H1 (cell line): ENCODE measurements at regions not wholly inside any gene's neighbourhood (a gene's known extent, or its start where the extent isn't known, plus 50 kb on each side); places are given as distances from the start of the nearest gene placed in this dataset.

Source experiments
- CTCF ChIA-PET: fragments of 300-600 bp; sonication (Branson Sonifier 250); formaldehyde crosslinking; loops from one replicate; lab custom pipeline; 2021; ENCODE audit not compliant: partially characterized antibody; lab: Charles Lee
- POLR2A ChIA-PET: fragments of 300-600 bp; sonication (Branson Sonifier 250); formaldehyde crosslinking; loops from one replicate; lab custom pipeline; 2021; ENCODE audit warnings: inconsistent platforms; ENCODE audit not compliant: partially characterized antibody; lab: Charles Lee
- DNase-seq, 2 experiments: peaks; one replicate each; pipeline versions ENCODE4 v3.0.0 to v3.0.0-alpha.2; 2010 to 2022; ENCODE audit warnings: low spot score in 2 of 2, low read depth in 1 of 2, mixed read lengths in 1 of 2
- FAIRE-seq: peaks from 2 replicates; lab custom pipeline; 2011; peaks lifted over from hg19 to GRCh38; lab: Jason Lieb, UNC
- H2AFZ ChIP-seq: 2 replicates; pipeline ENCODE4 v1.8.1; 2012; ENCODE audit warnings: low read length, inconsistent platforms
- H2AK5ac ChIP-seq: 2 replicates; pipeline ENCODE4 v1.6.1; 2013; ENCODE audit warnings: low read depth, low read length
- H2BK120ac ChIP-seq: replicated peaks from 2 replicates; pipeline ENCODE3; 2013; ENCODE audit warnings: low read depth, low read length, inconsistent platforms
- H2BK12ac ChIP-seq: 2 replicates; pipeline ENCODE4 v1.6.1; 2013; ENCODE audit warnings: low read depth, low read length
- H2BK15ac ChIP-seq: 2 replicates; pipeline ENCODE4 v1.6.1; 2013; ENCODE audit warnings: low read length
- H2BK20ac ChIP-seq: 2 replicates; pipeline ENCODE4 v1.6.1; 2013; ENCODE audit warnings: low read length
- H2BK5ac ChIP-seq: 2 replicates; pipeline ENCODE4 v1.6.1; 2013; ENCODE audit warnings: low read depth, low read length
- H3K14ac ChIP-seq: 2 replicates; pipeline ENCODE4 v1.6.1; 2013; ENCODE audit warnings: inconsistent platforms; ENCODE audit not compliant: insufficient read length
- H3K18ac ChIP-seq: 2 replicates; pipeline ENCODE4 v1.6.1; 2013; ENCODE audit warnings: low read length; ENCODE audit errors: extremely low read depth
- H3K23ac ChIP-seq: 2 replicates; pipeline ENCODE4 v1.6.1; 2013; ENCODE audit warnings: inconsistent platforms; ENCODE audit not compliant: insufficient read length
- H3K23me2 ChIP-seq: 2 replicates; pipeline ENCODE4 v1.6.1; 2013; ENCODE audit warnings: low read depth, low read length
- H3K27ac ChIP-seq: 2 replicates; pipeline ENCODE4 v1.6.1; 2011; ENCODE audit warnings: low read depth, low read length, inconsistent platforms
- H3K27me3 ChIP-seq, 4 experiments: replicated peaks in 1 of 4; 1 replicate in 1 of 4; 2 replicates in 3 of 4; pipeline versions ENCODE4 v1.6.1 to v1.8.1; 2011 to 2013; ENCODE audit warnings: low read length in 3 of 4, mild to moderate bottlenecking in 3 of 4, inconsistent platforms in 2 of 4, mixed read lengths in 2 of 4, moderate library complexity in 1 of 4; ENCODE audit not compliant: control insufficient read depth in 3 of 4, insufficient read depth in 3 of 4; ENCODE audit errors: extremely low read depth in 1 of 4
- H3K36me3 ChIP-seq, 4 experiments: 2 replicates each; pipeline versions ENCODE4 v1.6.1 to v1.8.1; 2011 to 2013; ENCODE audit warnings: mild to moderate bottlenecking in 4 of 4, low read length in 3 of 4, moderate library complexity in 2 of 4, control low read depth in 1 of 4, inconsistent platforms in 1 of 4; ENCODE audit not compliant: insufficient read depth in 4 of 4, control insufficient read depth in 2 of 4
- H3K4ac ChIP-seq: replicated peaks from 2 replicates; pipeline ENCODE3; 2013; ENCODE audit warnings: low read length, low read depth, mixed read lengths, inconsistent platforms; ENCODE audit not compliant: insufficient read length
- H3K4me1 ChIP-seq, 4 experiments: replicated peaks in 1 of 4; 1 replicate in 1 of 4; 2 replicates in 3 of 4; pipeline versions ENCODE4 v1.6.1 to v1.8.1; 2011 to 2013; ENCODE audit warnings: low read length in 3 of 4, inconsistent platforms in 2 of 4, mixed read lengths in 1 of 4; ENCODE audit not compliant: insufficient read depth in 4 of 4, control insufficient read depth in 3 of 4
- H3K4me2 ChIP-seq, 2 experiments: 2 replicates each; pipeline versions ENCODE4 v1.6.1 to v1.8.1; 2011 to 2013; ENCODE audit warnings: low read depth in 2 of 2, low read length in 2 of 2, control low read depth in 1 of 2, inconsistent platforms in 1 of 2, mild to moderate bottlenecking in 1 of 2; ENCODE audit not compliant: insufficient read depth in 1 of 2
- H3K4me3 ChIP-seq, 4 experiments: fragments of 200-600, 300-600 bp in 1 of 4; sonication (generic), shearing (Covaris generic), sonication (Bioruptor Twin) in 1 of 4; 2 replicates each; pipeline versions ENCODE4 v1.5.1 to v1.8.1; 2011 to 2016; ENCODE audit warnings: low read length in 4 of 4, low read depth in 3 of 4, control low read depth in 2 of 4, inconsistent platforms in 2 of 4, mild to moderate bottlenecking in 2 of 4, mixed read lengths in 1 of 4, moderate library complexity in 1 of 4; ENCODE audit not compliant: insufficient read depth in 2 of 4; ENCODE audit errors: extremely low read depth in 1 of 4
- H3K56ac ChIP-seq: replicated peaks from 2 replicates; pipeline ENCODE3; 2013; ENCODE audit warnings: low read depth, mild to moderate bottlenecking, mixed read lengths, low read length, inconsistent platforms; ENCODE audit not compliant: insufficient read length
- H3K79me1 ChIP-seq: 2 replicates; pipeline ENCODE4 v1.6.1; 2013; ENCODE audit warnings: low read depth, low read length, control low read depth
- H3K79me2 ChIP-seq, 2 experiments: 2 replicates each; pipeline versions ENCODE4 v1.6.1 to v1.8.1; 2012 to 2013; ENCODE audit warnings: low read length in 2 of 2, mild to moderate bottlenecking in 2 of 2, inconsistent platforms in 1 of 2; ENCODE audit not compliant: insufficient read depth in 2 of 2, control insufficient read depth in 1 of 2
- H3K9ac ChIP-seq, 4 experiments: replicated peaks in 1 of 4; 1 replicate in 1 of 4; 2 replicates in 3 of 4; pipeline versions ENCODE4 v1.6.1 to v1.8.1; 2011 to 2013; ENCODE audit warnings: low read depth in 3 of 4, low read length in 3 of 4, control low read depth in 2 of 4, mild to moderate bottlenecking in 2 of 4, moderate library complexity in 2 of 4, inconsistent platforms in 1 of 4; ENCODE audit errors: extremely low read depth in 1 of 4
- H3K9me3 ChIP-seq, 2 experiments: 2 replicates each; pipeline versions ENCODE4 v1.6.1 to v1.8.1; 2012 to 2013; ENCODE audit warnings: mild to moderate bottlenecking in 2 of 2, moderate library complexity in 2 of 2, control low read depth in 1 of 2, inconsistent platforms in 1 of 2, low read depth in 1 of 2, low read length in 1 of 2, mixed read lengths in 1 of 2; ENCODE audit not compliant: insufficient read depth in 2 of 2
- H4K20me1 ChIP-seq, 2 experiments: replicated peaks in 1 of 2; 2 replicates each; pipeline versions ENCODE3 to v1.8.1; 2011 to 2013; ENCODE audit warnings: inconsistent platforms in 2 of 2, low read length in 2 of 2, mild to moderate bottlenecking in 1 of 2; ENCODE audit not compliant: insufficient read depth in 2 of 2, control insufficient read depth in 1 of 2
- H4K5ac ChIP-seq: 2 replicates; pipeline ENCODE4 v1.6.1; 2013; ENCODE audit warnings: low read length, low read depth, mixed read lengths, inconsistent platforms; ENCODE audit not compliant: insufficient read length
- H4K8ac ChIP-seq: 2 replicates; pipeline ENCODE4 v1.8.0; 2013; ENCODE audit warnings: mild to moderate bottlenecking, moderate library complexity, low read length, inconsistent platforms; ENCODE audit not compliant: insufficient read depth; ENCODE audit errors: extremely low read depth
- H4K91ac ChIP-seq: replicated peaks from 2 replicates; pipeline ENCODE3; 2013; ENCODE audit warnings: low read length, mixed read lengths, inconsistent platforms; ENCODE audit not compliant: insufficient read length
- BCL11A ChIP-seq, 2 experiments: IDR thresholded peaks; one replicate each; pipeline ENCODE4 v1.6.1; 2011; ENCODE audit warnings: low read depth in 2 of 2, low read length in 2 of 2, mild to moderate bottlenecking in 2 of 2
- CHD2 ChIP-seq: IDR thresholded peaks from 2 replicates; pipeline ENCODE4 v1.6.1; 2012; ENCODE audit warnings: low read length, improper control_type of control experiment
- CREB1 ChIP-seq: IDR thresholded peaks from 2 replicates; pipeline ENCODE4 v1.6.1; 2012; ENCODE audit warnings: inconsistent platforms
- JUN ChIP-seq: IDR thresholded peaks from 2 replicates; pipeline ENCODE4 v1.6.1; 2011; ENCODE audit warnings: low read depth, mild to moderate bottlenecking, improper control_type of control experiment, low read length
- KDM1A ChIP-seq: fragments of 200-600, 300-600 bp; sonication (generic); IDR thresholded peaks from 2 replicates; pipeline ENCODE4 v1.7.1; 2016; ENCODE audit warnings: mild to moderate bottlenecking, low read length, borderline replicate concordance
- SAP30 ChIP-seq: fragments of 300-600 bp; sonication (generic); IDR thresholded peaks from 2 replicates; pipeline ENCODE4 v1.7.1; 2012; ENCODE audit warnings: low read length, moderate library complexity, mild to moderate bottlenecking, inconsistent platforms; ENCODE audit not compliant: insufficient read depth, insufficient replicate concordance
- SP1 ChIP-seq: IDR thresholded peaks from 2 replicates; pipeline ENCODE4 v1.6.1; 2011; ENCODE audit warnings: low read depth, low read length
- SP2 ChIP-seq: IDR thresholded peaks from 2 replicates; pipeline ENCODE4 v1.6.1; 2012; ENCODE audit warnings: mild to moderate bottlenecking, low read length, inconsistent platforms
- TAF1 ChIP-seq: IDR thresholded peaks from 2 replicates; pipeline ENCODE4 v1.6.1; 2011; ENCODE audit warnings: mild to moderate bottlenecking, low read depth, low read length
- TAF7 ChIP-seq: optimal IDR thresholded peaks from 2 replicates; pipeline ENCODE3; 2011; ENCODE audit warnings: low read depth, mild to moderate bottlenecking, inconsistent platforms, low read length, moderate library complexity, borderline replicate concordance
- TCF12 ChIP-seq: IDR thresholded peaks from 2 replicates; pipeline ENCODE4 v1.6.1; 2011; ENCODE audit warnings: low read depth, mild to moderate bottlenecking, low read length
- WGBS, 2 experiments: shearing (Covaris generic) in 1 of 2; methylation state at CpG; one replicate each; pipeline versions ENCODE4 v1.1.6 to v1.1.7; 2013 to 2015; ENCODE audit warnings: low lambda C conversion rate in 2 of 2, mixed read lengths in 2 of 2, inconsistent platforms in 1 of 2, low coverage in 1 of 2, missing lambda C conversion rate in 1 of 2; ENCODE audit not compliant: insufficient replicate concordance in 2 of 2, insufficient coverage in 1 of 2, insufficient read length in 1 of 2; ENCODE audit errors: extremely low coverage in 1 of 2, missing lambda C conversion rate in 1 of 2; 5-methylcytosine and 5-hydroxymethylcytosine counted together
- TF ChIP-seq, protein P1 (sequence below): IDR thresholded peaks from 2 replicates; pipeline ENCODE4 v1.6.1; 2012; ENCODE audit warnings: low read length, inconsistent platforms

DNA sequence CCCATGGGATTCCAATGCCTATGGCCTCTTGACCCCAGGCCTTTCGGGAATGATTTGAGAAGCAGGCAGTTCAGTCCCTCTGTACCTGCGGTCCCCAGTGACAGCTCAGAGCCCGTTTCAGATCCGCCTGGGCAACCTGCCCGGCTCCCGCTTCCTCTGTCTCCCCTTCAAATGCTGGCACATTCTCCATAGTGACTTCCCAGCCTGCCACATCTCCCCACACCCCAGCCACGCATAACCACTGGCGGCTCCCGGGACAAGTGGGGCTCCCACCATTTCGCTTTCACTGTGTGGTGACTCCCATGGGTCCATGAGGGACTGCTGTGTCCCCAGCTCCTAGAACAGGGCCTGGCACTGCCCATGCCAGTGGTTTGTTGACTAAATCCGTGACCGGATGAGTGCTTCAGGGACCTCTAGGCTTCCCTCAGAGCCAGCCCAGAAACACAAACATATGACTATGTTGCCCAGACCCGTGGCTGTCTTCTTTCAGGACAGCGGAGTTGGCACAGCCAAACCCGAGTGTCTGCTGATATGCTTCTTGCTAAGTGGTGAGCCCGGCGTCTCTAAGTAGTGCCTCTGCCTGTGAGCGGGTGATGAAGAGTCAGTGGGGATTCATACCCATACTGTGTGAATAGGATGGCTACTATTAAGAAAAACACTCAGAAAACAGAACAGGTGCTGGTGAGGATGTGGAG lies 91.2 kb downstream of the GLI2 start:
- Histone ChIP-seq H3K36me3 (no peaks in the 10 kb centered on the region; a peak in 1 of 8 replicates), H2BK5ac (no peak overlapping the region), H2BK20ac (no peak overlapping the region), H4K8ac (no peak overlapping the region; the same call in 1 of the 2 replicates), H3K56ac (no peak overlapping the region), H2BK120ac (no peak overlapping the region), H3K27ac (no peak overlapping the region), H2AFZ (no peak overlapping the region), H2BK15ac (no peak overlapping the region), H3K23ac (no peak overlapping the region), H4K5ac (no peak overlapping the region), H3K4me1 (peaks cover 0 to 21% (median 11%) of the 10 kb centered on the region in 4 experiments; a peak in 6 of 7 replicates), H4K20me1 (peaks cover 19 to 33% of the 10 kb centered on the region in 2 experiments), H3K4me2 (no peak overlapping the region), H3K79me2 (peaks cover 0 to 54% of the 10 kb centered on the region in 2 experiments; a peak in 2 of 4 replicates), H2AK5ac (no peak overlapping the region), H4K91ac (no peak overlapping the region), H3K4ac (no peak overlapping the region), H3K27me3 (no peaks in the 10 kb centered on the region), H3K79me1 (peaks cover 35% of the 10 kb centered on the region), H3K23me2 (no peaks in the 10 kb centered on the region), H3K9ac (no peak overlapping the region), H3K14ac (no peak overlapping the region), H3K18ac (no peak overlapping the region; the same call in 1 of the 2 replicates), H3K4me3 (no peak overlapping the region), H2BK12ac (no peak overlapping the region), H3K9me3 (no peaks in the 10 kb centered on the region)
- 91% methylated on average over 18 of the region's 18 CpGs; no CpG with 5 or more reads in 1 of the 2 experiments for WGBS, 2 experiments
- DNase-seq (no peak), FAIRE-seq (no peak)
- CTCF ChIA-PET, result interaction anchor here (1.0 to 4.8 kb wide), 7 partner anchors 21 to 131 kb away, joined by 3 to 32 read pairs (median 5); no protein-coding TSS in a partner anchor
- POLR2A ChIA-PET, result interaction anchor here (2.4 kb wide), 1 partner anchor 248 kb away, joined by 8 read pairs; no protein-coding TSS in a partner anchor
- TF ChIP-seq, protein P1, sequence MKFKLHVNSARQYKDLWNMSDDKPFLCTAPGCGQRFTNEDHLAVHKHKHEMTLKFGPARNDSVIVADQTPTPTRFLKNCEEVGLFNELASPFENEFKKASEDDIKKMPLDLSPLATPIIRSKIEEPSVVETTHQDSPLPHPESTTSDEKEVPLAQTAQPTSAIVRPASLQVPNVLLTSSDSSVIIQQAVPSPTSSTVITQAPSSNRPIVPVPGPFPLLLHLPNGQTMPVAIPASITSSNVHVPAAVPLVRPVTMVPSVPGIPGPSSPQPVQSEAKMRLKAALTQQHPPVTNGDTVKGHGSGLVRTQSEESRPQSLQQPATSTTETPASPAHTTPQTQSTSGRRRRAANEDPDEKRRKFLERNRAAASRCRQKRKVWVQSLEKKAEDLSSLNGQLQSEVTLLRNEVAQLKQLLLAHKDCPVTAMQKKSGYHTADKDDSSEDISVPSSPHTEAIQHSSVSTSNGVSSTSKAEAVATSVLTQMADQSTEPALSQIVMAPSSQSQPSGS, result no peak
- TF ChIP-seq CHD2 (no peak), TCF12 (no peak), TAF1 (no peak), JUN (no peak), BCL11A (IDR thresholded peaks at IDR 0.05; ENCODE audit: low read depth in 2 of 2, low read length in 2 of 2) (no peak), SP1 (no peak), SP2 (no peak), TAF7 (no peak), KDM1A (no peak), CREB1 (no peak), SAP30 (no peak)
